Endometrium (tissue), 2 donors: ENCODE measurements at regions not wholly inside any gene's neighbourhood (a gene's known extent, or its start where the extent isn't known, plus 50 kb on each side); places are given as distances from the start of the nearest gene placed in this dataset.
A peak's percentile ranks its signal among the peaks of the same experiment; 100 is the strongest.

Source experiments
- FAIRE-seq: peaks from 2 replicates; lab custom pipeline; 2012; peaks lifted over from hg19 to GRCh38; lab: Jason Lieb, UNC
- donor health status: control.
- donor health status: control.

DNA sequence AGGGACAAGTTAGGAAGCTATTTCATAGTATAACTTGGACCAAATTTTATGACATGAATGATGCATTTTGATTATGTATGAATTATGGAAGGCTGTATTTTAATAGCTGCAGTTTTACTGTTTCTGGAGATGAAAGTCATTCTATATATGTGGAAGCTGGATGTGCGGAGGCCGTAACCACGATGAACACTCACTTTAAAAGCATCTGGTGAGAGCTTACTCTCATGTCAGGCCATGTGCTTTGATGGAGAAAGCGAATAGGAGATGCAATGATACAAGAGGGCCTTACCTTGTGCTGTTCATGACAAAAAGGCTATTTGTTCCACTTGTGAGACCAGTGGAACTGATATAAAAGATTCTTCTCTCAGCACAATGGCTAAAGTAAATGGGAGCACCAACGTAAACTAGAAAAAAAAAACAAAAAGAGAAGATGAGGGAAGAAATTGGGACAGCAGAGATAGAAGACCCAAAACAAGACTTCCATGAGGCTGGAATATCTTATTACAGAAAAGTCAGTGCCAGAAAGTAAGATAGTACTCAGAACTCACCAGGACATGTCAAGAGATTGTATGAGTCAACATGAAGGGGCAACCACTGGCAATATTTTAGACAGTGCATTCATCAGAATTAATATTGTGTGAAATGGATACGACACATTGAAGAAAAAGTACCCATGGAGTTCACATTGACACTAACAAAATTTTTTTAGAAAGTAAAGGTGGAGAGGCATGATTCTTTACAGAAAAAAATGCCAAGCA, 63.3 kb upstream of the GAB1 start:
- no peak for FAIRE-seq

DNA sequence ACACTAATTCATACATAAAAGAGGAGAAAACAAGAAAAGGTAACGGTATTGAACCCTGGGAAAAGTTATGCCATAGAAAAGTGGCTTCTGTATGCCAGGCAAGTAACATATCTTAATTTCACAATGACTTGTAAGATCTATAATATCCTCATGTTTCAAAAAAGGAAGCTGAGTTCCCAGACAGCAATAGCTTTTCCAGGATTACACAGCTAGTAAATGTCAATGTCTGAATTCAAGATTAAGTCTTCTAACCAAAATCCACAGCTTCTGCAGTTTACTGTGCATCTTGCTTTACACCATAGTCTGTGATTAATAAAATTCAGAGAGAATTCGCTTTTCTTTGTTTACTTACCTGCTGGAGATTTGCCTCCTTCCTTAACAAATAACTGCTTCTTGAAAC, 55.8 kb upstream of the GAB1 start:
- no peak for FAIRE-seq

DNA sequence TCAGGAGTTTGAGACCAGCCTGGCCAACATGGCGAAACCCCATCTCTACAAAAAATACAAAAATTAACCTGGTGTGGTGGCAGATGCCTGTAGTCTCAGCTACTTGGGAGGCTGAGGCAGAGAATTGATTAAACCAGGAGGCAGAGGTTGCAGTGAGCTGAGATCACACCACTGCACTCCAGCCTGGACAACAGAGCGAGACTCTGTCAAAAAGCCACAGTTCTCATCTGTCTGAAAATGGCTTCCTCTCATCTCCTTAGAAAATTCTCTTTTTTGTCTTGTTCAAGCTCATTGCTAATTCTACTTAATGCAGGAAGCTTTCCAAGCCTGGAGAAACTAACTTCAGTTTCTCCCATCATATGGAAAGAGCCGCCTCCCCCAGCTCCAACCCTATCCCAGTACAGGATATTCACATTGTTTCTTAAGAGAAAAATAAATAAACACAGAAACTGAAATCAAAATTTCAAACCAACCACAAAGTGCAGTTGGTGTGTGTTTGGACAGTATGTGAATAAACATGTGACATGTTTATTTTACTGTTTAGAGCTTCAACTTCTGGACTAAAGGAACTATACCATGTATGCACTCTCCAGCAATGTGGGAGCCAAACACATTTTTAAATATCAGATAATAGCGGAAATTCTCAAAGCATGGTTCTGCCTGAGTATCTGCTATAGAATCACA, 55.0 kb upstream of the GAB1 start:
- FAIRE-seq = peak; percentile 48

DNA sequence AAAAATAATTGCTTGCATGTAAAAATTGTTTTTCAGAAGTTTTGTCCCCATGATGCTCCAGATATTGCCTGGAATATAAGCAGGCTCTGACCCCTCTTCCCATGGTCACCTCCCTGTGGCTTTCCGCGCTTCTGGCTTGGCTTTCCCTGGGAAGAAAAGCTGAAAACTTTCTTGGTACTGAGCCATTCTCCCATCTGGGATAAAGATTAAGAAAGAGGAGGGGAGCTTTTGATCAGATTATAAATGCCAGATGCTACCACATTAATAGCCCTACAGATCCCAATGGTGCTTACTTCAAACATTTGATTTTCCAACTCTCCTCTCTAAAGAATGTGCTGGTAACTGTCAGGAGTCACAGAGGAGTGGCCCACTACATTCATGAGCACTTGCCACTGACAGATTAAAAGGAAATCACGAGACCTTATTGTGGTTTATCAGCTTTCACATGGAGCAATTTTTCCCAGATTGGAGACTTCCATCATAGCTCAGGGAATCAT, 54.4 kb upstream of the GAB1 start:
- FAIRE-seq = peak; percentile 97

- FAIRE-seq = no peak
Observed at GRCh38 chr4:143285696-143286437, 50.8 kb upstream of the GAB1 start.

DNA sequence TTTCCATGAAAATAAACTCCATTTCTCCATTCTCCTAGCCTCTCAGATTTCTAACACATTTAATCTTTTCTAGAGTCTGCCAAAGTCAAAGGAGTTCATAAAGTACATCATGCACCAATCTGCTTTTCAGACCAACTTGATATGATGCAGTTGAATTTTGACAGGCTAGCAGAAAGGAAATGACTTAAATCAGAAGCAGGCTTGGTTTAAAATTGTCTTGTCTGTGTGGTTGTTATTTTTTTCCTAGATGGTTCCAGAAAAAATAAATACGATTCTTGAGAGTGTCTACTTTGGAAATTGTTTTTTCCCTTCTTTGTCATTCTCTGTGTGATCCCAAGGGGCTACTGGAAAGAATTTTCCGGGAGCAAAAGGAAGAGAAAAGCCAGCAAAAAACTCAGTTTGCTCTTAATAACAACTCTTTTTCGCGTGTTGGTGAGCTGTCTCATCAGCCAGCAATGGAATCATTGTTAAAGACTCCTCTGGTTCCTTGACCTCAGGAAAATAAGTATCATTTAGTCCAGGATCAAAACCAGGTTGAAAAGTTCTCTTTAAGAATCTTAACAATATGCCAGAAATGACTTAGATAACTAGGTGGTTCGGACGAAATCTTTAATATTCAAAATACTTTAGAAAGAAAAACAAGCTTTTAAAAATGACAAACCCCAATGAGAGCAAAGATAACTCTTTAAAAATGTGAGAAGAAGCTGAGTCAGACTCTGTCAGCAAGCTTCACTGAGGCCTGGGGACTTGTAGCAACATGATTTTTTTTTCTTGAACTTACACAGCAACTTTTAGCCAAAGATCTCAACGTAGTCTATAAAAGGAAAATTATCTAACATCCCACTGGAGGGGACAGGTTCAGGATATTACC, 49.7 kb upstream of the GAB1 start:
- peak; percentile 54 for FAIRE-seq
